PFSK-1 (cell line): ENCODE measurements at regions not wholly inside any gene's neighbourhood (a gene's known extent, or its start where the extent isn't known, plus 50 kb on each side); places are given as distances from the start of the nearest gene placed in this dataset.

ENCODE experiments used
- POLR2AphosphoS5 ChIP-seq: IDR thresholded peaks from 2 replicates; pipeline ENCODE4 v1.6.1; 2012; ENCODE audit warnings: low read depth, mild to moderate bottlenecking, control low read depth, low read length, moderate library complexity
- TAF1 ChIP-seq: IDR thresholded peaks from 2 replicates; pipeline ENCODE4 v1.6.1; 2012; ENCODE audit warnings: low read length, control low read depth, borderline replicate concordance; ENCODE audit not compliant: insufficient read depth

DNA sequence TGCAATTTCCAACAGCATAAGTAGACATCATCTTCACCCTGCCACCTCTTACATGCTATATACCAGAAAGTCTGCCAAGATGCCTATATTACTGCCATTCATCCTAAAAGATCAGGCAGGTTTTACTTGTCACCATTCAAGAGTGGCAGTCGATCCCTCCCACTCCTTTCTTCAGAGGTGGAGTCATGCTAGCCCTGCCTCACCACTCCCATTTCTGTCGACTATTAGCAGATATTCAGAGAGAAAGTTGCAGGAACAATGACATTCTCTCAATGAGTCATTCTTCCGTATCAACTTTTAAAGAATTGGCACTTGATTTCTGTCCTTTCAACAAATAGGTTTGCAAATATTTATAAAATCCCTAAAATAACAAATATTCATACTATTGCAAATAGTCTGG lies 1060.1 kb downstream of the ADGRL3 start:
- TF ChIP-seq TAF1 (no peak), POLR2AphosphoS5 (no peak)
